K562 (cell line): ENCODE measurements at regions not wholly inside any gene's neighbourhood (a gene's known extent, or its start where the extent isn't known, plus 50 kb on each side); places are given as distances from the start of the nearest gene placed in this dataset.

ENCODE experiments used
- ATAC-seq: fragments of 200-7000 bp; cut with Tn5 transposase; 3 replicates; pipeline ENCODE4 v1.9.1; 2020; ENCODE audit warnings: moderate library complexity
- BruUV-seq: library from RNA; stranded (reverse); fragments of 400-500 nt; replicated peaks from 2 replicates; lab custom pipeline; 2021; lab: Mats Ljungman, UMichigan
- CTCF ChIA-PET: fragments of 300-600 bp; formaldehyde crosslinking; extraction: SDS; loops from one replicate; lab custom pipeline; 2021; ENCODE audit warnings: low intra/inter-chr PET ratio; lab: Yijun Ruan, JAX
- POLR2A ChIA-PET: fragments of 300-600, 350-650 bp; sonication (Branson Sonifier 250); formaldehyde crosslinking; extraction: SDS; loops from one replicate; lab custom pipeline; 2021; ENCODE audit warnings: antibody characterized with exemption, inconsistent platforms; lab: Yijun Ruan, JAX
- DNase-seq, 4 experiments: peaks; one replicate each; pipeline versions ENCODE4 v3.0.0 to v3.0.0-alpha.2; 2011 to 2018; ENCODE audit warnings: low spot score in 3 of 4, mixed read lengths in 3 of 4; ENCODE audit errors: extremely low read depth in 1 of 4
- FAIRE-seq: peaks from 2 replicates; lab custom pipeline; 2011; peaks lifted over from hg19 to GRCh38; lab: Jason Lieb, UNC
- H2AFZ ChIP-seq: 2 replicates; pipeline ENCODE4 v1.6.0; 2011; ENCODE audit warnings: low read depth, low read length, control low read depth, inconsistent platforms
- H3K27ac ChIP-seq: fragments of 200-600 bp; 3 replicates; pipeline ENCODE4 v1.8.0; 2011; ENCODE audit warnings: low read depth, mild to moderate bottlenecking, control low read depth, inconsistent platforms, low read length, moderate library complexity, mixed read lengths; ENCODE audit errors: extremely low read depth
- H3K27me3 ChIP-seq, 2 experiments: fragments of 300-600 bp in 1 of 2; 2 replicates in 1 of 2; 3 replicates in 1 of 2; pipeline versions ENCODE4 v1.6.0 to v1.8.0; 2011; ENCODE audit warnings: inconsistent platforms in 2 of 2, low read length in 2 of 2, mild to moderate bottlenecking in 1 of 2, mixed read lengths in 1 of 2, moderate library complexity in 1 of 2; ENCODE audit not compliant: control insufficient read depth in 2 of 2, insufficient read depth in 2 of 2
- H3K36me3 ChIP-seq: fragments of 300-600 bp; 3 replicates; pipeline ENCODE4 v1.8.0; 2011; ENCODE audit warnings: mild to moderate bottlenecking, low read length, inconsistent platforms; ENCODE audit not compliant: control insufficient read depth, insufficient read depth
- H3K4me1 ChIP-seq, 2 experiments: fragments of 200-600 bp in 1 of 2; replicated peaks in 1 of 2; 2 replicates in 1 of 2; 3 replicates in 1 of 2; pipeline versions ENCODE4 v1.5.1 to v1.8.0; 2011; ENCODE audit warnings: inconsistent platforms in 2 of 2, low read length in 2 of 2, mild to moderate bottlenecking in 1 of 2, mixed read lengths in 1 of 2, moderate library complexity in 1 of 2; ENCODE audit not compliant: control insufficient read depth in 2 of 2, insufficient read depth in 2 of 2
- H3K4me2 ChIP-seq: 2 replicates; pipeline ENCODE4 v1.6.1; 2011; ENCODE audit warnings: low read length, control low read depth, inconsistent platforms, mixed read lengths; ENCODE audit not compliant: insufficient read depth
- H3K4me3 ChIP-seq: fragments of 200-600 bp; sonication (generic), shearing (Covaris generic); 2 replicates; pipeline ENCODE4 v1.5.1; 2016; ENCODE audit warnings: control low read depth, inconsistent platforms
- H3K79me2 ChIP-seq: fragments of 200-600 bp; 3 replicates; pipeline ENCODE4 v1.8.0; 2011; ENCODE audit warnings: low read length, inconsistent platforms; ENCODE audit not compliant: control insufficient read depth, insufficient read depth
- H3K9ac ChIP-seq, 2 experiments: 2 replicates each; pipeline versions ENCODE4 v1.6.0 to v1.6.1; 2011; ENCODE audit warnings: low read depth in 2 of 2, low read length in 2 of 2, control low read depth in 1 of 2, inconsistent platforms in 1 of 2, mild to moderate bottlenecking in 1 of 2, mixed read lengths in 1 of 2; ENCODE audit not compliant: insufficient read depth in 1 of 2
- H3K9me1 ChIP-seq: one replicate; pipeline ENCODE4 v1.6.0; 2011; ENCODE audit warnings: inconsistent platforms, mild to moderate bottlenecking, low read length, moderate library complexity; ENCODE audit not compliant: control insufficient read depth, insufficient read depth
- H3K9me3 ChIP-seq: replicated peaks from 2 replicates; pipeline ENCODE4 v1.5.1; 2011; ENCODE audit warnings: low read depth, low read length, inconsistent platforms; ENCODE audit not compliant: control insufficient read depth, insufficient read depth
- H4K20me1 ChIP-seq: replicated peaks from 2 replicates; pipeline ENCODE4 v1.6.1; 2011; ENCODE audit warnings: low read length, inconsistent platforms, mixed read lengths; ENCODE audit not compliant: control insufficient read depth, insufficient read depth
- ARHGAP35 ChIP-seq: fragments of 450-650 bp; IDR thresholded peaks from 2 replicates; pipeline ENCODE4 v1.6.1; 2018; ENCODE audit not compliant: partially characterized antibody
- FOXA3 ChIP-seq, 2 experiments: fragments of 450-650 bp in 1 of 2; sonication (generic) in 1 of 2; formaldehyde crosslinking; IDR thresholded peaks in 1 of 2; conservative IDR thresholded peaks in 1 of 2; 2 replicates each; pipeline versions ENCODE4 v1.4.0 to v1.8.0; 2020 to 2022; ENCODE audit warnings: mild to moderate bottlenecking in 2 of 2, missing genetic modification reagents in 1 of 2
- FOXJ2 ChIP-seq: fragments of 200-800 bp; sonication (Bioruptor generic); IDR thresholded peaks from 2 replicates; pipeline ENCODE4 v1.6.1; 2016; ENCODE audit warnings: missing genetic modification characterization, missing compliant biosample characterization
- HDAC8 ChIP-seq: fragments of 450-650 bp; IDR thresholded peaks from 2 replicates; pipeline ENCODE4 v1.6.1; 2016; ENCODE audit warnings: mild to moderate bottlenecking, missing genetic modification characterization, moderate library complexity, missing compliant biosample characterization
- ILF3 ChIP-seq: fragments of 450-650 bp; IDR thresholded peaks from 2 replicates; pipeline ENCODE4 v1.6.1; 2018; ENCODE audit warnings: antibody characterized with exemption, mild to moderate bottlenecking, moderate library complexity, borderline replicate concordance
- KAT8 ChIP-seq: fragments of 450-650 bp; IDR thresholded peaks from 2 replicates; pipeline ENCODE4 v1.6.1; 2016; ENCODE audit warnings: low read depth, mild to moderate bottlenecking
- MTA2 ChIP-seq: fragments of 450-650 bp; IDR thresholded peaks from 2 replicates; pipeline ENCODE4 v1.6.1; 2016; ENCODE audit warnings: low read depth
- NCOA4 ChIP-seq: fragments of 450-650 bp; IDR thresholded peaks from 2 replicates; pipeline ENCODE4 v1.6.1; 2018; ENCODE audit warnings: mild to moderate bottlenecking; ENCODE audit not compliant: partially characterized antibody
- PCBP2 ChIP-seq: fragments of 200-400 bp; formaldehyde crosslinking; IDR thresholded peaks from 2 replicates; pipeline ENCODE4 v1.6.1; 2018; ENCODE audit warnings: low read length, low read depth, mild to moderate bottlenecking, moderate library complexity; ENCODE audit not compliant: poor library complexity, severe bottlenecking
- PHTF2 ChIP-seq: fragments of 250-450 bp; sonication (Bioruptor Pico); IDR thresholded peaks from 2 replicates; pipeline ENCODE4 v1.5.0; 2021; ENCODE audit warnings: mild to moderate bottlenecking
- PRMT5 ChIP-seq: sonication (generic); formaldehyde crosslinking; IDR thresholded peaks from 2 replicates; pipeline ENCODE4 v1.5.0; 2020; ENCODE audit warnings: missing genetic modification reagents
- STAT5B ChIP-seq: fragments of 250-450 bp; sonication (Bioruptor Pico); IDR thresholded peaks from 2 replicates; pipeline ENCODE4 v1.8.0; 2021; ENCODE audit warnings: mild to moderate bottlenecking, inconsistent platforms
- TAF9B ChIP-seq: fragments of 450-650 bp; IDR thresholded peaks from 2 replicates; pipeline ENCODE4 v1.6.1; 2018; ENCODE audit warnings: mild to moderate bottlenecking; ENCODE audit not compliant: partially characterized antibody
- TCF7L2 ChIP-seq: fragments of 150-350 bp; IDR thresholded peaks from 2 replicates; pipeline ENCODE4 v1.6.1; 2016; ENCODE audit warnings: low read depth, mild to moderate bottlenecking, low read length, moderate library complexity
- ZBTB12 ChIP-seq: fragments of 250-450 bp; sonication (Bioruptor Pico); IDR thresholded peaks from 2 replicates; pipeline ENCODE4 v1.4.0; 2020
- ZEB2 ChIP-seq: fragments of 450-650 bp; IDR thresholded peaks from 2 replicates; pipeline ENCODE4 v1.6.1; 2016
- ZNF324 ChIP-seq: fragments of 250-450 bp; sonication (Bioruptor Pico); IDR thresholded peaks from 2 replicates; pipeline ENCODE4 v1.4.0; 2020; ENCODE audit warnings: mild to moderate bottlenecking
- ZNF586 ChIP-seq: fragments of 450-650 bp; formaldehyde crosslinking; conservative IDR thresholded peaks from 2 replicates; pipeline ENCODE4 v1.4.0; 2020; ENCODE audit warnings: mild to moderate bottlenecking, moderate library complexity
- WGBS: fragments of 100-300 bp; shearing (Covaris generic); methylation state at CpG from one replicate; pipeline ENCODE4 v1.1.6; 2016; ENCODE audit warnings: low coverage, mixed read lengths; ENCODE audit not compliant: insufficient coverage; ENCODE audit errors: missing lambda C conversion rate; 5-methylcytosine and 5-hydroxymethylcytosine counted together
- in situ Hi-C: fragments of 300-500 bp; cut with MboI; formaldehyde crosslinking; loops from 4 replicates; pipeline ENCODE4 v1.15.0; 2018; ENCODE audit warnings: inconsistent platforms, mixed read lengths
- intact Hi-C: fragments of 100-400 bp; cut with micrococcal nuclease; formaldehyde crosslinking; loops from 2 replicates; pipeline ENCODE4 v1.14.2; 2022

- H3K79me2 ChIP-seq: no peaks in the 10 kb centered on the region
- H3K4me1 ChIP-seq: no peaks in the 10 kb centered on the region
- intact Hi-C loops: no loop called here
- H3K4me2 ChIP-seq: no peak overlapping the region
- CTCF ChIA-PET: no interaction called here
- H3K9me3 ChIP-seq: no peaks in the 10 kb centered on the region
- H3K4me3 ChIP-seq: no peak overlapping the region
- H3K36me3 ChIP-seq: no peaks in the 10 kb centered on the region
- ATAC-seq (no peak), DNase-seq (no peak), FAIRE-seq (no peak)
- H2AFZ ChIP-seq: no peak overlapping the region
- WGBS: 0% methylated on average over 1 of the region's 1 CpG
- H3K27ac ChIP-seq: no peak overlapping the region
- H3K9ac ChIP-seq: no peak overlapping the region
- no peaks in the 10 kb centered on the region for H4K20me1 ChIP-seq
- in situ Hi-C loops: no loop called here
- no peaks in the 10 kb centered on the region for H3K27me3 ChIP-seq
- POLR2A ChIA-PET: no interaction called here
- BruUV-seq: no TSS peak
- no peak for TF ChIP-seq HDAC8
- no peaks in the 10 kb centered on the region for H3K9me1 ChIP-seq
Measured at GRCh38 chr3:73954506-73954905, 329.8 kb upstream of the PDZRN3 start.

- no peaks in the 10 kb centered on the region for H3K4me1 ChIP-seq
- CTCF ChIA-PET: no interaction called here
- no peak for ATAC-seq
- POLR2A ChIA-PET: no interaction called here
- H3K9me1 ChIP-seq: no peaks in the 10 kb centered on the region
- H3K27ac ChIP-seq: no peak overlapping the region
- H3K9me3 ChIP-seq: no peaks in the 10 kb centered on the region
- no peaks in the 10 kb centered on the region for H3K36me3 ChIP-seq
- H4K20me1 ChIP-seq: no peaks in the 10 kb centered on the region
- intact Hi-C loops: no loop called here
- H3K4me2 ChIP-seq: no peak overlapping the region
- no TSS peak for BruUV-seq
- H3K4me3 ChIP-seq: no peak overlapping the region
- in situ Hi-C loops: no loop called here
- 0% methylated on average over 1 of the region's 1 CpG for WGBS
- H3K79me2 ChIP-seq: no peaks in the 10 kb centered on the region
- no peak overlapping the region for H2AFZ ChIP-seq
- FAIRE-seq: no peak
- H3K9ac ChIP-seq: no peak overlapping the region
- H3K27me3 ChIP-seq: no peaks in the 10 kb centered on the region
- no peak for TF ChIP-seq ZNF586 (CRISPR knock-in tag)
- TF ChIP-seq PHTF2: no peak
- TF ChIP-seq ARHGAP35: no peak
- TF ChIP-seq FOXA3 (CRISPR knock-in tag; conservative IDR thresholded peaks at IDR 0.05 in 1 of 2, IDR thresholded peaks at IDR 0.05 in 1 of 2): no peak
- no peak for TF ChIP-seq PRMT5
- no peak for TF ChIP-seq ZBTB12 (CRISPR knock-in tag)
- TF ChIP-seq ZEB2: no peak
- no peak for TF ChIP-seq KAT8
- TF ChIP-seq MTA2: no peak
- TF ChIP-seq NCOA4: no peak
- TF ChIP-seq FOXJ2 (tag): no peak
- no peak for TF ChIP-seq PCBP2
- no peak for TF ChIP-seq ZNF324 (CRISPR knock-in tag)
- no peak for TF ChIP-seq ILF3
- no peak for TF ChIP-seq TAF9B
- no peak for TF ChIP-seq STAT5B (CRISPR knock-in tag)
- no peak for TF ChIP-seq TCF7L2
- TF ChIP-seq, all 486 proteins: peak for 0
- no peak for DNase-seq
Measured at GRCh38 chr3:73952781-73953180, 328.0 kb upstream of the PDZRN3 start.
